Fibroblast of peridontal ligament (primary cell): ENCODE measurements at regions not wholly inside any gene's neighbourhood (a gene's known extent, or its start where the extent isn't known, plus 50 kb on each side); places are given as distances from the start of the nearest gene placed in this dataset.
"Not testable (repeated sequence)": the region's sequence is repeated elsewhere in the genome, so short reads cannot be mapped to it uniquely, and the experiment has no call there.

ENCODE experiments used
- DNase-seq: peaks from one replicate; pipeline ENCODE4 v3.0.0-alpha.2; 2010; ENCODE audit errors: extremely low read depth

GRCh38 chr6:134406311-134406710 is 88.4 kb upstream of the SGK1 start:
- DNase-seq = no peak

- no peak for DNase-seq
Observed at GRCh38 chr6:134405386-134406087, 87.6 kb upstream of the SGK1 start.

- DNase-seq = not testable (repeated sequence)
Observed at GRCh38 chr6:134403312-134403711, 85.4 kb upstream of the SGK1 start.

GRCh38 chr6:134402372-134402984 is 84.6 kb upstream of the SGK1 start:
- no peak for DNase-seq

DNA sequence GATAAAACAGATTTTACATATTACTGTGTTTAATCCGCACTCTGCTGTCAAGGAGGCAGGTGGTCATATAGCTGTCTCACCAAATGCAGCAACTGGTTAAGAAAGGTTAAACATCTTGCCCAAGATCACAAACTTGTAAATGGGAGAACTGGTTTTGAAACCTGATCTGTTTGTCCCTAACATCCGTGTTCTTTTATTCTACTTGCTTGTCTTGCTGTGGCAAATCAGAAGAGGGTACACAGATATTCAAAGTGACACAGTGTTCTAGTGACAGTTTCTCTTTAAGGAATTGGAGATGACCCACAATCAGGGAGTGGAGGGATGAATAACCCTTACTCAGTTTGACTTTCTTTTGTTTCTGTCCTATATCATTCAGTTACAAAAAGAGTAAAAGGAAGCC is 83.0 kb upstream of the SGK1 start:
- no peak for DNase-seq

DNA sequence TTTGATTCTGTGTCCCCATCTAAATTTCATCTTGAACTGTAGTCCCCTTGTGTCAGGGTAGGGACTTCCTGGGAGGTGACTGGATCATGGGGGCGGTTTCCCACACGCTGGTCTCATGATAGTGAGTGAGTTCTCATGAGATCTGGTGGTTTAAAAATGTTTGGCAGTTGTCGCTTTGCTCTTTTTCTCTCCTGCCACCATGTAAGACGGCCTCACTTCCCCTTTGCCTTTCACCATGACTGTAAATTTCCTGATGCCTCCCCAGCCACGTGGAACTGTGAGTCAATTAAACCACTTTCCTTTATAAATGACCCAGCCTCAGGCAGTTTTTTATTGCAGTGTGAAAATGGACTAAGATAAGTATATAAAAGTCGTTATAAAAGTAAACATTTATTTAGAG is 80.5 kb upstream of the SGK1 start:
- no peak for DNase-seq

DNA sequence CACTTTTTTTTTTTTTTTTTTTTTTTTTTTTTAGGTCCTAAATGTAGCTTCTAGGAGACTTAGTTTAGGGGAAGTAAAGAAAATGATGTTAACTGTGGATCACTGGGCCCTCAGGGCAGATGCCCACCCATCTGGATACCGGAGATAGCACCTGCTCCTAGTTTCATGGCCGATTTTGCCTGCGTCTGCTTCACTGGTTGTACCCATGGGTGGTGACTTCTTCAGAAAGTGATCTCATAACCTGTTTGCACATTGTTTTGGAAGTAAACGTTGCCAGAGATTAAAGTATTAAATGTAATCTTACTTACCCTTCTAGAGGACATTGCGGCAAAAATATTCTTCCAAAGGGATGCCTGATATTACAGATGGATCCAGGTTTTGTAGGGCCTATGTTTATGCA is 79.8 kb upstream of the SGK1 start:
- DNase-seq = no peak

DNA sequence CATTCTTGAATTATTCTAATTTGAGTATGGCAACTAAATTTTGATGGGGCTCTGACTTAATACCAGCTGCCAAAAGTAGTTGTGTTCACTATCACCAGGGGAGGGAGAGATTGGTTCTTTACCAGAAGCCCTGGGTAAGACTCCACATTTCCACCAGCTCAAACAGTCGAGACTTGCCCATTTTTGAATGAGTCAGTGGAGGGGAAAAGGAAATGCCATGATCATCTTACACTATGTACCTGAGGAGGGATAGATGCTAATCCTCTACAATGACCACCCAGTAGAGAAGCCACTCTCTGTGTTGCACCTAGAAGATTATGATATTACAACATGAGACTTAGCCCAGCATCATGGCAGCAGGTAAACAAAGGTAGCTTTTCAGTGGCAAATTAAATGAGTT is 77.0 kb upstream of the SGK1 start:
- no peak for DNase-seq

DNA sequence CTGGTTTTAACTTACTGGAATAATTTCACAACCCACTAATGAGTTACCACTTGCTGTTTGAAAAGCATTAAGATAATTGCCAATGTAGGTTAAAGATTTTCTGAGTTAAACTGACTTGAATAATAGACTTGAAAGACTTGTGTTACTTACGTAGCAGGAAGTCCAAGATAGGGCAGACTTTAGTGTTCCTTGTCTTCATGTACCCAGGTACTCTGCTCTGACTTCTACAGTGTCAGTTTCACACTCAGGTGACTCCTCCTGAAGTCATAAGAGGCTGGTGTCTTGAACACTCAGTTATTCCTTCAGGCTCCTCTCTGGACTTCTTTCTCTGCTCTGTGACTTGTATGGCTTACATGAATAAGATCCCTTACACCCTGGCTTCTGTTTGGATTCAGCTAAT is 76.3 kb upstream of the SGK1 start:
- DNase-seq = no peak

DNA sequence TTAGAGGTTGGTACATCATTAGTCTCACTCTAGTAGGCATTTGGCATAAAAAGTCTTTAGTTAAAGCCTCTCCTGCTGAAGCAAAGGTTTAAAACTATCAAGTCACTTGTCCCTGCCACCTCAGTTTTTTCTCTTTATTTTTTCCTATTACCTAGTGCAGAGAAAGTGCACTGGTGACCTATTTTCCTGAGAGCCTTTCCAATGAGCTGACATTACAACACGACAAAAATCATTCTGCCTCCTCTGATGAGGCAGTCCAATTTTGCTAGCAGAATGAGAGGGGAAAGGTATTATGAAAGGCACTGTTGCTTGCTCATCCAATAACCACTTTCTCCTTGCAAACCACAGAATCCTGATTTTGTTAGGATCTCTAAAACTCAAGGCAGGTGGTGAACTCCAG is 73.3 kb upstream of the SGK1 start:
- no peak for DNase-seq

DNA sequence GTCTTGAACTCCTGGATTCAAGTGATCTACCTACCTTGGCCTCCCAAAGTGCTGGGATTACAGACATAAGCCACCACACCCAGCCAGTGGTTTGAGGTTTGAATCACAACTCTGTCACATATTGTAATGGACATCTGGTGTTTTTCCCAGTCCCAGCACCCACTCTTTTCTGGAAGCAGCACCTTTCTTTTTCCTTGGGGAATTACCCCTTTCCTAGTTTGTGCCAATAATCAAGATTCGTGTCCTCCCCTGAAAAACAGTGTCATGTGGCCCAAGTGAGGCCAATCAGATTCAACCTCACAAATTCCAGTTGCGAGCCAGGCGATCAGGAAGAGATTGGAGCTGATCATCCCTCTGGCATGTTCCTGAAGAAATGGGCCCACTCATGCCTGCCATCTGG is 71.7 kb upstream of the SGK1 start:
- no peak for DNase-seq

DNA sequence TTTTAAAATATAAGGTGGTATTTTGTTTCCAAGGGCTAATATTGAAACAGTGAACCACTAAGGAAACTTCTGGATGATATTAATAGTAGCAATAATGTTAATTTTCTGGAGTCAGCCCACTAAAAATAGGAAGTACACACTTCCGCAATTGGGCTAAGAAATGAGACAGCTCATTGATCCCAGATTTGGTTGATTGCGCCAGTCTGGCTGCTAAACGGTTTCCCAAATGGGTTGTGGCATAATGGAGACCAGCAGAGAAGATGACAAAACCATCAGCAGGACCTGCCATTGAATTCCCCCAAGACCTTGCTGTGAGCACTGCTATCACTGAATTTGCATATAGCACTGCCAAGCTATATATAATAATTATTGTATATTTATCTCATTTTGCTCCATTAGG is 71.2 kb upstream of the SGK1 start:
- no peak for DNase-seq

GRCh38 chr6:134386482-134386881 is 68.6 kb upstream of the SGK1 start:
- DNase-seq = not testable (repeated sequence)

DNA sequence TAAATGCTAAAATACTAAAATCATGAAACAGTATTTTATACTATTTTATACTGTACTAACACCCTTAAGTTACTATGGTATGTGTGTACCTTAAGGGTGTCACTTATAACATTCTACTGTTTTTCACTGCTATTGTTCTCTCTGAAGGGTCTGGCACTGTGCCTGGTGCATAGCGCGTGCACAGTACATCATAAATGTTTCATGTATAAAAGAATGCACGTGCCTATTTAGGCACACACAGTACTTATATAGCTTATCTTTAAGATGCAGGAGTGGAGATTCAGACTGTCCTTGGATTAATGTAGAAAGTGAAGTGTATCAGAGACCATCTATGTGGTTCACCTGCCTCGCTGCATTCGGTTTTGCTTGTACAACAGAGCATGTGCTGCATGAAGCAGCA is 64.0 kb upstream of the SGK1 start:
- DNase-seq = no peak

DNA sequence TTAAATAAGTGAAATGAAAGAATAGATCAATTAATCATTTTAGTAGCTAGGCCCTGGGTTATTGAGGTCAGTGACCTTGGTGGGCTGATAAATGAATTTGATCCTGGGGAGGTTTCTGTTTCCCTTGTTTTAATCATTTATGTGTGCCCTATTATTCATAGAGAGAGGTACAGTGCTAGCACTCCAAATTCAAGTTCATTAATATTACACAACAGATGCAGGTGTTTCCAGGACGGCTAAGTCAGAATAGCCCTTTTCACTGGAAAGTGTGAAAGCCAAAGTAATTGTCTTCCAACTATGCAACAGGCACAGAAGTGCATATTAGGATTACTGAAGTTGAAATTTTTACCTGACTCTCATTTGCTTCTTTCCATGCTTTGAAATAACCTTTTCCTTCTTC is 61.7 kb upstream of the SGK1 start:
- no peak for DNase-seq

- DNase-seq = no peak
Observed at GRCh38 chr6:134379076-134379475, 61.2 kb upstream of the SGK1 start.

DNA sequence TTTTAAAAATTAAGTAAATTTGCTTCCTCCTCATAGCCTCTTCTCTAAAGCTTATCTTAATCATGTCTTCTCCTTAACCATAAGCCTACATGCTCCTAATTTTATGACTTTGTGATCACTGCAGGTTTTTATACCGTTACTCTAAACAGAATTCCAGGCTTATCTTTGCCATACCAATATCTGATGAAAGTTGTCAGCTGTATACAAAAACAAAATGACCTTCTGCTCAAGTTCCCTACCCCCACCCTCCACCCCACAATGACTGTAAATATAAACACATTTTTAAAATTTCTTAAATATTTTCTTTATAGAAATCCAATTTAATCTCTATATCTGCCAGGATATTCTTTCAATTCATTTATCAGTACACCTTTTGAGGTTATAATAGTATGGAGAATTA is 60.5 kb upstream of the SGK1 start:
- no peak for DNase-seq

- DNase-seq = no peak
Observed at GRCh38 chr6:134376785-134377184, 58.9 kb upstream of the SGK1 start.

DNA sequence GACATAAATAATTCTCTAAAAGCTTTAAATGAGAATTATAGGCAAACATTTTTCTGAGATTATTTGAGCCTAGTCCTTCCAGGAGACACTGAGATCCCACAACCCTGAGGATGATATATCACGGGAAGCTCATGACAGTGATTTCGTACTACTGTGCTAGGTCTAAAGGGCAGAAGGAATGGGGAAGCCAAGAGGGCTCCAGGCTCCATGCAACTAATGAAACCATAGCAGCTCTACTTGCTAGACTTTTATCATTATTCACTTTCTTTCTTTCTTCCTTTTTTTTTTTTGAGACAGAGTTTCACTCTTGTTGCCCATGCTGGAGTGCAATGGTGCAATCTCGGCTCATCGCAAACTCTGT is 57.3 kb upstream of the SGK1 start:
- DNase-seq = no peak

GRCh38 chr6:134374491-134375219 is 56.7 kb upstream of the SGK1 start:
- peak; percentile 49 for DNase-seq

- DNase-seq = no peak
Observed at GRCh38 chr6:134373993-134374392, 56.1 kb upstream of the SGK1 start.

DNA sequence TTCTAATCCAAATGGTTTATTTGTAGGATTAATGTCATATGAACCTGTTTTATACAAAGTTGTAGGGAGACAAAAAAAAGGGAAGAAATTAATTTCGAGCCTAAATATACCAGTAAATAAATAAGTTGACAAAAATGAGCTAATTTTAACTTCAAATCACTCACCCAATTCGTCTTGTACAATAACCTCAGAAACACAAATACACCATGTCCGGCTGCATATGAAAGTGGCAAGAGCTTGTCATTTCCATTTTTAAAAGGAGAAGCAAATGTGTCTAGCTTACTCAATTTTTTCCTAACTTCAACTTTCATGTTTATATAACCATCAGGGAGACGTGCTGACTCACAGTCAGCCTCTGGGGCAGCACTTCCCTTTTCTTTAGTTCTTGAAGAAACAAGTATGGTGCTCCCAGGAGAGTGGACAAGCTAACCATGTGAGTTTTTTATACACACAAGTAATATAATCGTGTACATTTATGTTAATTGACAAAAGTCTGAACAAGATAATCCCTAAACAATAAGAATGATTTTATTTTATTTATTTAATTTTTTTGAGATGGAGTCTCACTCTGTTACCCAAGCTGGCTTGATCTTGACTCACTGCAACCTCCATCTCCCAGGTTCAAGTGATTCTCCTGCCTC is 55.5 kb upstream of the SGK1 start:
- peak; percentile 95 for DNase-seq
